GM04504 (cell line): ENCODE measurements at regions not wholly inside any gene's neighbourhood (a gene's known extent, or its start where the extent isn't known, plus 50 kb on each side); places are given as distances from the start of the nearest gene placed in this dataset.
"Not testable (repeated sequence)": the region's sequence is repeated elsewhere in the genome, so short reads cannot be mapped to it uniquely, and the experiment has no call there.

Source experiments
- DNase-seq: peaks from one replicate; pipeline ENCODE4 v3.0.0-alpha.2; 2012; ENCODE audit warnings: low read depth

GRCh38 chr10:8173243-8173865 is 118.9 kb downstream of the GATA3 start:
- DNase-seq, result no peak

GRCh38 chr10:8173866-8174243 is 119.4 kb downstream of the GATA3 start:
- DNase-seq, result no peak

- no peak for DNase-seq
Measured at GRCh38 chr10:8174762-8175161, 120.3 kb downstream of the GATA3 start.

- not testable (repeated sequence) for DNase-seq
Measured at GRCh38 chr10:8177526-8177925, 123.0 kb downstream of the GATA3 start.

GRCh38 chr10:8179773-8180172 is 125.3 kb downstream of the GATA3 start:
- not testable (repeated sequence) for DNase-seq

GRCh38 chr10:8180360-8181109 is 126.0 kb downstream of the GATA3 start:
- no peak for DNase-seq

- no peak for DNase-seq
Measured at GRCh38 chr10:8181496-8182157, 127.1 kb downstream of the GATA3 start.

- DNase-seq, result no peak
Measured at GRCh38 chr10:8182806-8183205, 128.3 kb downstream of the GATA3 start.

GRCh38 chr10:8183241-8183704 is 128.8 kb downstream of the GATA3 start:
- DNase-seq, result no peak

GRCh38 chr10:8187171-8187666 is 132.7 kb downstream of the GATA3 start:
- no peak for DNase-seq

GRCh38 chr10:8189458-8189857 is 135.0 kb downstream of the GATA3 start:
- DNase-seq, result no peak

GRCh38 chr10:8192301-8192700 is 137.8 kb downstream of the GATA3 start:
- no peak for DNase-seq

- DNase-seq, result no peak
Measured at GRCh38 chr10:8193546-8193945, 139.1 kb downstream of the GATA3 start.

- no peak for DNase-seq
Measured at GRCh38 chr10:8194050-8194449, 139.6 kb downstream of the GATA3 start.

GRCh38 chr10:8206882-8207281 is 152.4 kb downstream of the GATA3 start:
- no peak for DNase-seq

GRCh38 chr10:8211631-8212030 is 157.1 kb downstream of the GATA3 start:
- DNase-seq, result no peak

GRCh38 chr10:8213735-8214134 is 159.2 kb downstream of the GATA3 start:
- DNase-seq, result no peak

- no peak for DNase-seq
Measured at GRCh38 chr10:8214587-8214986, 160.1 kb downstream of the GATA3 start.

GRCh38 chr10:8216893-8217292 is 162.4 kb downstream of the GATA3 start:
- DNase-seq, result no peak

GRCh38 chr10:8221451-8221850 is 167.0 kb downstream of the GATA3 start:
- no peak for DNase-seq

- no peak for DNase-seq
Measured at GRCh38 chr10:8224591-8224990, 170.1 kb downstream of the GATA3 start.

GRCh38 chr10:8225187-8225586 is 170.7 kb downstream of the GATA3 start:
- DNase-seq, result no peak

- DNase-seq, result no peak
Measured at GRCh38 chr10:8227246-8227645, 172.8 kb downstream of the GATA3 start.
